Mesothelial cell of epicardium (in vitro differentiated cells): ENCODE measurements at regions not wholly inside any gene's neighbourhood (a gene's known extent, or its start where the extent isn't known, plus 50 kb on each side); places are given as distances from the start of the nearest gene placed in this dataset.

Source experiments
- DNase-seq, 2 experiments: peaks; one replicate each; pipeline ENCODE4 v3.0.0; 2021; ENCODE audit warnings: low spot score in 2 of 2; ENCODE audit not compliant: unreplicated experiment in 2 of 2
- H3K27ac Mint-ChIP-seq: 2 replicates; pipeline ENCODE4 v1.8.0; 2021; ENCODE audit warnings: mixed read lengths
- H3K27me3 Mint-ChIP-seq: 2 replicates; pipeline ENCODE4 v1.8.0; 2021; ENCODE audit warnings: low read depth, mixed read lengths
- H3K36me3 Mint-ChIP-seq: 2 replicates; pipeline ENCODE4 v1.8.0; 2021; ENCODE audit warnings: mixed read lengths
- H3K4me1 Mint-ChIP-seq: 2 replicates; pipeline ENCODE4 v1.8.0; 2021; ENCODE audit warnings: mixed read lengths
- H3K4me3 Mint-ChIP-seq: 2 replicates; pipeline ENCODE4 v1.8.0; 2021; ENCODE audit warnings: mild to moderate bottlenecking, moderate library complexity, mixed read lengths
- H3K9me3 Mint-ChIP-seq: 2 replicates; pipeline ENCODE4 v1.8.0; 2021; ENCODE audit warnings: mixed read lengths
- TF ChIP-seq, protein P1 (sequence below): fragments of 200-600 bp; sonication (generic); IDR thresholded peaks from one replicate; pipeline ENCODE4 v1.5.0; 2021; ENCODE audit warnings: antibody characterized with exemption; ENCODE audit not compliant: unreplicated experiment

DNA sequence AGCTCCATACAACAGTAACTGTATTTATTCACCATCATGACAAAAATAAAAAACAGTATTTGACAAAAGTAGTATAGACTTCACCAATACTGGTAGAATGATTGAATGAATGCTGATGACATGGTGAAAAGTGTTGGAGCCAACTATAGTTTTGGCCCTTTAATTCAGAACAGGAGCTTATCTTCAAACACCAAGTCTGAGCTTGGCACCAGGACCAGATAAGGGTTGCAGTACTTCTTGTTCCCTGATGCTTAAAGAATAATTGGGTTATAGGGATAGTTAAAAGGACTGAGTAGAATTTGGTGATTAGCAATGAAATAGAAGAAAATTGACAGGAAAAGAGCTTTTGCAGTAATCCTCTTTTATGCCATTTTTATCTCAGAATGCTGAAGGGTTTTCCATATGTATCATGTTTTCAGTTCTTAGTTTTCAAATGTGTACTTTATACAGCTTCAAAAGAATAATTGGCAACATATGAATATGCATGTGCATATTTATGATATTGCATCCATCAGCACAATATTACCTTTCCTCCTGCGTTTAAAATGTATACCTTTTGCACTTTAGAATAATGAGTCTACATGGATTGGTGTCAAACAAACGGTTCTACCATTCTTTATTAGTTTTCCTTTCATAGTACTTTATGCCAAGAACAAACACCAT is 214.2 kb upstream of the ARHGAP42 start:
- peaks cover 8% of the 10 kb centered on the region for H3K4me1 Mint-ChIP-seq
- no peaks in the 10 kb centered on the region for H3K36me3 Mint-ChIP-seq

DNA sequence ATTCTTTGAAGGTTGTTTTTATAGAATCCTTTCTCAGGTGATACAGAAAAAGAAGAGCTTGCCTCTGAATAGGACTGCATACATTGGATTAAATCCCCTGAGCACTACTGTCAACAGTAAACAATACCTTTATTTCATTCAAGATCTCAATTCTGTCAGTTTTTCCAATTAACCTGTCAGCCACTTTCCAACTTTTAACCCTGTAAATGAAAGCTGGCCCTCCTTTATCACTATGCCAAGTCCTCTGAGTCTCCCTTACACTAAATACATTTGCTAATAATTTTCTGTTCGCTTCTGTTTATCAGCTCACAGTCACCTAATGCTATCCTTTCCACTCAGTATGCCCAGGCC is 213.7 kb upstream of the ARHGAP42 start:
- peaks cover 6% of the 10 kb centered on the region for H3K4me1 Mint-ChIP-seq
- TF ChIP-seq, protein P1, sequence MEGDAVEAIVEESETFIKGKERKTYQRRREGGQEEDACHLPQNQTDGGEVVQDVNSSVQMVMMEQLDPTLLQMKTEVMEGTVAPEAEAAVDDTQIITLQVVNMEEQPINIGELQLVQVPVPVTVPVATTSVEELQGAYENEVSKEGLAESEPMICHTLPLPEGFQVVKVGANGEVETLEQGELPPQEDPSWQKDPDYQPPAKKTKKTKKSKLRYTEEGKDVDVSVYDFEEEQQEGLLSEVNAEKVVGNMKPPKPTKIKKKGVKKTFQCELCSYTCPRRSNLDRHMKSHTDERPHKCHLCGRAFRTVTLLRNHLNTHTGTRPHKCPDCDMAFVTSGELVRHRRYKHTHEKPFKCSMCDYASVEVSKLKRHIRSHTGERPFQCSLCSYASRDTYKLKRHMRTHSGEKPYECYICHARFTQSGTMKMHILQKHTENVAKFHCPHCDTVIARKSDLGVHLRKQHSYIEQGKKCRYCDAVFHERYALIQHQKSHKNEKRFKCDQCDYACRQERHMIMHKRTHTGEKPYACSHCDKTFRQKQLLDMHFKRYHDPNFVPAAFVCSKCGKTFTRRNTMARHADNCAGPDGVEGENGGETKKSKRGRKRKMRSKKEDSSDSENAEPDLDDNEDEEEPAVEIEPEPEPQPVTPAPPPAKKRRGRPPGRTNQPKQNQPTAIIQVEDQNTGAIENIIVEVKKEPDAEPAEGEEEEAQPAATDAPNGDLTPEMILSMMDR: no peak
- DNase-seq: no peak
- H3K27me3 Mint-ChIP-seq: no peaks in the 10 kb centered on the region
- H3K9me3 Mint-ChIP-seq: no peaks in the 10 kb centered on the region
- no peak overlapping the region for H3K27ac Mint-ChIP-seq
- H3K36me3 Mint-ChIP-seq: no peaks in the 10 kb centered on the region
- no peak overlapping the region for H3K4me3 Mint-ChIP-seq

More for the DNA sequence above, 214.2 kb upstream of the ARHGAP42 start:
- no peaks in the 10 kb centered on the region for H3K9me3 Mint-ChIP-seq
- TF ChIP-seq, protein P1: no peak
- DNase-seq: no peak
- H3K27ac Mint-ChIP-seq: no peak overlapping the region
- H3K27me3 Mint-ChIP-seq: no peaks in the 10 kb centered on the region
- no peak overlapping the region for H3K4me3 Mint-ChIP-seq

DNA sequence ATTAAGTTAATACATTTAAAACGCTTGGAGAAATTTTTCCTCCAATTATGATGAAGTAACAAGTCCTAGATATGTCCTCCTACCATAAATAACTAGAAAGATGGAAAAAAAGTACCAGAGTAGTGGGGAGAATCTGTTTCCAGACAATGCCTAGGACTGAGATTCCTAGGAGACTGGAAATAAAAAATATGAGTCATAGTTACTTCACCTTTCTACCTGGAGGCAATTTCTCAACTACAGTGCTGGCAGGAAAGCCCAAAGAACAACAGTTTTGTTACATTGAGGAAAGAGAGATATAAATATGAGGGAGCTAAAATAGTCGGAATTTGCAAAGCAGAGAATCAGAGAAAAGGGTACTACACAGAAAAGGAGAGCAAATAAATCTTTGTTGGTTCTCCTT is 202.1 kb upstream of the ARHGAP42 start:
- TF ChIP-seq, protein P1: no peak
- no peak for DNase-seq
- Mint-ChIP-seq H3K4me1 (peaks cover 6% of the 10 kb centered on the region), H3K4me3 (no peak overlapping the region), H3K36me3 (peaks cover 4% of the 10 kb centered on the region), H3K9me3 (peaks cover 35% of the 10 kb centered on the region), H3K27ac (no peak overlapping the region), H3K27me3 (no peaks in the 10 kb centered on the region)

DNA sequence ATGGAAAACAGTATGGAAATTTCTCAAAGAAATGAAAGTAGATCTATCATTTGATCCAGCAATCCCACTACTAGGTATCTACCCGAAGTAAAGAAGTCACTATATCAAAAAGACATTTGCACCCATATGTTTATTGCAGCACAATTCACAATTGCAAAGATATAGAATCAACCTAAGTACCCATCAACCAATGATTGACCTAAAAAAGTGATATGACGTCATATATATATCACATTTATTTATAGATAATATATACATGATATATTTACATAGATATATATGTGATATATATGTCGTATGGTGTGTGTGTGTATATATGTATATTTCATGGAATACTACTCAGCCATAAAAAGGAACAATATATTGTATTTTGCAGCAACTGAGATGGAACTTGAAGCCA is 188.3 kb upstream of the ARHGAP42 start:
- peaks cover 2% of the 10 kb centered on the region for H3K36me3 Mint-ChIP-seq
- TF ChIP-seq, protein P1: no peak
- DNase-seq: no peak
- no peak overlapping the region for H3K27ac Mint-ChIP-seq
- H3K4me1 Mint-ChIP-seq: no peaks in the 10 kb centered on the region
- peaks cover 38% of the 10 kb centered on the region for H3K9me3 Mint-ChIP-seq
- H3K27me3 Mint-ChIP-seq: no peaks in the 10 kb centered on the region
- H3K4me3 Mint-ChIP-seq: no peak overlapping the region

DNA sequence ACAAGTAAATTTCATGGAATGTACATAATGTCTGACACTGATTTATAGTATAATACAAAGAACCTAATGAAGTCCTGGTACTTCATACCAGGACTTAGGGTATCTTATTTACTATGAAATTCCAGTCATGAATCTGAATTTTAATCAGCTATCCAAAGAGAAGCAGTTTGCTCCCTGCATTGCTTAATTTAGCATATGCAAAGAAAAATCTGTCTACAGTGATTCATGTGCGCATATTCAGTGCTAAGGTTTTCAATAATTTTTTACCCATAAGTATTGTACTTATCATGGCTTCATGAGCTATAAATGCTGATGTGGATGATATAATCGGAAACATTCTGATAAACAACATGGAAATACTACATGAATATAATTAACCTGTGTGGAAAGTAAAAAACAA is 185.6 kb upstream of the ARHGAP42 start:
- Mint-ChIP-seq H3K4me3 (no peak overlapping the region), H3K9me3 (peaks cover 33% of the 10 kb centered on the region)

More for the DNA sequence above, 185.6 kb upstream of the ARHGAP42 start:
- DNase-seq: no peak
- no peaks in the 10 kb centered on the region for H3K4me1 Mint-ChIP-seq
- H3K27me3 Mint-ChIP-seq: no peaks in the 10 kb centered on the region
- H3K36me3 Mint-ChIP-seq: peaks cover 2% of the 10 kb centered on the region
- H3K27ac Mint-ChIP-seq: no peak overlapping the region
- TF ChIP-seq, protein P1: no peak
